Fibroblast of lung (primary cell): ENCODE measurements at regions not wholly inside any gene's neighbourhood (a gene's known extent, or its start where the extent isn't known, plus 50 kb on each side); places are given as distances from the start of the nearest gene placed in this dataset.
A peak's percentile ranks its signal among the peaks of the same experiment; 100 is the strongest.

Experiments used
- DNase-seq, 2 donors: peaks; one replicate each; pipeline versions ENCODE4 v3.0.0 to v3.0.0-alpha.2; 2010; ENCODE audit warnings: low read depth in 2 of 2
- H2AFZ ChIP-seq: 2 replicates; pipeline ENCODE4 v1.5.1; 2012; ENCODE audit warnings: low read length, control low read depth, inconsistent platforms
- H3K27ac ChIP-seq: 2 replicates; pipeline ENCODE4 v1.5.1; 2011; ENCODE audit warnings: low read length, control low read depth; ENCODE audit not compliant: insufficient read depth
- H3K27me3 ChIP-seq: 2 replicates; pipeline ENCODE4 v1.5.1; 2011; ENCODE audit warnings: mild to moderate bottlenecking, low read length; ENCODE audit not compliant: control insufficient read depth, insufficient read depth
- H3K36me3 ChIP-seq: 2 replicates; pipeline ENCODE4 v1.5.1; 2011; ENCODE audit warnings: low read length; ENCODE audit not compliant: control insufficient read depth, insufficient read depth
- H3K4me1 ChIP-seq: 2 replicates; pipeline ENCODE4 v1.5.1; 2011; ENCODE audit warnings: low read length; ENCODE audit not compliant: control insufficient read depth, insufficient read depth; ENCODE audit errors: extremely low read depth
- H3K4me2 ChIP-seq: 2 replicates; pipeline ENCODE4 v1.5.1; 2011; ENCODE audit warnings: low read length, control low read depth; ENCODE audit not compliant: insufficient read depth; ENCODE audit errors: extremely low read depth
- H3K4me3 ChIP-seq, 4 experiments: fragments of 200-600 bp in 1 of 4; sonication (generic) in 1 of 4; replicated peaks in 1 of 4; 2 replicates each; pipeline ENCODE4 v1.5.1; 2011 to 2016; ENCODE audit warnings: low read length in 4 of 4, low read depth in 3 of 4, mild to moderate bottlenecking in 3 of 4, control low read depth in 2 of 4, inconsistent platforms in 1 of 4, mixed read lengths in 1 of 4; ENCODE audit not compliant: insufficient read depth in 1 of 4; ENCODE audit errors: control extremely low read depth in 1 of 4
- H3K79me2 ChIP-seq: 2 replicates; pipeline ENCODE4 v1.5.1; 2012; ENCODE audit warnings: mild to moderate bottlenecking, low read length, inconsistent platforms; ENCODE audit not compliant: control insufficient read depth, insufficient read depth
- H3K9ac ChIP-seq: 2 replicates; pipeline ENCODE4 v1.5.1; 2011; ENCODE audit warnings: mild to moderate bottlenecking, low read length, control low read depth; ENCODE audit not compliant: insufficient read depth
- H3K9me3 ChIP-seq: 2 replicates; pipeline ENCODE4 v1.5.1; 2012; ENCODE audit warnings: low read depth, low read length; ENCODE audit not compliant: control insufficient read depth, insufficient read depth
- H4K20me1 ChIP-seq: 2 replicates; pipeline ENCODE4 v1.5.1; 2011; ENCODE audit warnings: low read length; ENCODE audit not compliant: control insufficient read depth, insufficient read depth; ENCODE audit errors: extremely low read depth
- CTCF ChIP-seq, 2 donors: IDR thresholded peaks in 1 of 2; conservative IDR thresholded peaks in 1 of 2; 1 replicate in 1 of 2; 2 replicates in 1 of 2; pipeline ENCODE4 v1.5.1; 2011 to 2012; ENCODE audit warnings: low read length in 2 of 2, control low read depth in 1 of 2, inconsistent platforms in 1 of 2, low read depth in 1 of 2, mild to moderate bottlenecking in 1 of 2
- EZH2 ChIP-seq: IDR thresholded peaks from 2 replicates; pipeline ENCODE4 v1.5.1; 2012; ENCODE audit warnings: low read length, control low read depth, mild to moderate bottlenecking; ENCODE audit errors: missing control alignments

GRCh38 chr10:10460451-10460850, 557.2 kb upstream of the CELF2 start:
- H3K36me3 ChIP-seq, result no peaks in the 10 kb centered on the region
- TF ChIP-seq EZH2, result no peak
- TF ChIP-seq CTCF (conservative IDR thresholded peaks at IDR 0.05 in 1 of 2, IDR thresholded peaks at IDR 0.05 in 1 of 2; ENCODE audit: low read depth in 1 of 2, low read length in 2 of 2), result no peak
- no peak overlapping the region for H3K4me2 ChIP-seq
- no peak overlapping the region for H2AFZ ChIP-seq
- no peaks in the 10 kb centered on the region for H3K27me3 ChIP-seq
- H3K9ac ChIP-seq, result no peak overlapping the region
- H4K20me1 ChIP-seq, result no peaks in the 10 kb centered on the region
- no peak overlapping the region for H3K4me3 ChIP-seq
- no peaks in the 10 kb centered on the region for H3K4me1 ChIP-seq
- no peaks in the 10 kb centered on the region for H3K9me3 ChIP-seq
- peak in 1 of 2 donors; percentile 32 for DNase-seq
- no peak overlapping the region for H3K27ac ChIP-seq
- H3K79me2 ChIP-seq, result no peaks in the 10 kb centered on the region

GRCh38 chr10:10462151-10462941, 555.3 kb upstream of the CELF2 start:
- Histone ChIP-seq H3K4me1 (no peaks in the 10 kb centered on the region), H2AFZ (no peak overlapping the region), H3K9me3 (no peaks in the 10 kb centered on the region), H3K79me2 (no peaks in the 10 kb centered on the region), H3K9ac (no peak overlapping the region), H3K4me2 (no peak overlapping the region), H4K20me1 (no peaks in the 10 kb centered on the region), H3K4me3 (no peak overlapping the region), H3K27ac (no peak overlapping the region), H3K36me3 (no peaks in the 10 kb centered on the region), H3K27me3 (no peaks in the 10 kb centered on the region)
- DNase-seq, result no peak
- TF ChIP-seq EZH2 (no peak), CTCF (conservative IDR thresholded peaks at IDR 0.05 in 1 of 2, IDR thresholded peaks at IDR 0.05 in 1 of 2; ENCODE audit: low read depth in 1 of 2, low read length in 2 of 2) (no peak)

GRCh38 chr10:10471758-10472157, 545.9 kb upstream of the CELF2 start:
- Histone ChIP-seq H3K4me1 (no peaks in the 10 kb centered on the region), H3K36me3 (no peaks in the 10 kb centered on the region), H3K9ac (no peak overlapping the region), H3K4me3 (no peak overlapping the region), H3K27ac (no peak overlapping the region), H3K9me3 (no peaks in the 10 kb centered on the region), H3K27me3 (no peaks in the 10 kb centered on the region), H3K79me2 (no peaks in the 10 kb centered on the region), H4K20me1 (no peaks in the 10 kb centered on the region), H3K4me2 (no peak overlapping the region), H2AFZ (no peak overlapping the region)
- DNase-seq, result no peak
- no peak for TF ChIP-seq EZH2
- no peak for TF ChIP-seq CTCF (conservative IDR thresholded peaks at IDR 0.05 in 1 of 2, IDR thresholded peaks at IDR 0.05 in 1 of 2; ENCODE audit: low read depth in 1 of 2, low read length in 2 of 2)
